SJSA1 (cell line): ENCODE measurements at regions not wholly inside any gene's neighbourhood (a gene's known extent, or its start where the extent isn't known, plus 50 kb on each side); places are given as distances from the start of the nearest gene placed in this dataset.
"Not testable (repeated sequence)": the region's sequence is repeated elsewhere in the genome, so short reads cannot be mapped to it uniquely, and the experiment has no call there.

Experiments used
- DNase-seq, 2 experiments: peaks; one replicate each; pipeline ENCODE4 v3.0.0-alpha.2; 2015 to 2020; ENCODE audit warnings: low spot score in 2 of 2, low read depth in 1 of 2
- H3K27ac ChIP-seq: fragments of 250-450 bp; sonication (Bioruptor Pico); 2 replicates; pipeline ENCODE4 v1.5.1; 2020; ENCODE audit warnings: mild to moderate bottlenecking, moderate library complexity
- H3K27me3 ChIP-seq: fragments of 250-450 bp; sonication (Bioruptor Pico); replicated peaks from 2 replicates; pipeline ENCODE4 v1.5.1; 2020; ENCODE audit warnings: mild to moderate bottlenecking, moderate library complexity
- H3K36me3 ChIP-seq: fragments of 250-450 bp; sonication (Bioruptor Pico); 2 replicates; pipeline ENCODE4 v1.5.1; 2020; ENCODE audit warnings: mild to moderate bottlenecking
- H3K4me1 ChIP-seq: fragments of 250-450 bp; sonication (Bioruptor Pico); replicated peaks from 2 replicates; pipeline ENCODE4 v1.6.1; 2021; ENCODE audit warnings: mild to moderate bottlenecking
- H3K4me3 ChIP-seq: fragments of 250-450 bp; sonication (Bioruptor Pico); 2 replicates; pipeline ENCODE4 v1.5.1; 2020; ENCODE audit warnings: mild to moderate bottlenecking
- H3K9me3 ChIP-seq: fragments of 250-450 bp; sonication (Bioruptor Pico); replicated peaks from 2 replicates; pipeline ENCODE4 v1.5.1; 2020; ENCODE audit warnings: mild to moderate bottlenecking

DNA sequence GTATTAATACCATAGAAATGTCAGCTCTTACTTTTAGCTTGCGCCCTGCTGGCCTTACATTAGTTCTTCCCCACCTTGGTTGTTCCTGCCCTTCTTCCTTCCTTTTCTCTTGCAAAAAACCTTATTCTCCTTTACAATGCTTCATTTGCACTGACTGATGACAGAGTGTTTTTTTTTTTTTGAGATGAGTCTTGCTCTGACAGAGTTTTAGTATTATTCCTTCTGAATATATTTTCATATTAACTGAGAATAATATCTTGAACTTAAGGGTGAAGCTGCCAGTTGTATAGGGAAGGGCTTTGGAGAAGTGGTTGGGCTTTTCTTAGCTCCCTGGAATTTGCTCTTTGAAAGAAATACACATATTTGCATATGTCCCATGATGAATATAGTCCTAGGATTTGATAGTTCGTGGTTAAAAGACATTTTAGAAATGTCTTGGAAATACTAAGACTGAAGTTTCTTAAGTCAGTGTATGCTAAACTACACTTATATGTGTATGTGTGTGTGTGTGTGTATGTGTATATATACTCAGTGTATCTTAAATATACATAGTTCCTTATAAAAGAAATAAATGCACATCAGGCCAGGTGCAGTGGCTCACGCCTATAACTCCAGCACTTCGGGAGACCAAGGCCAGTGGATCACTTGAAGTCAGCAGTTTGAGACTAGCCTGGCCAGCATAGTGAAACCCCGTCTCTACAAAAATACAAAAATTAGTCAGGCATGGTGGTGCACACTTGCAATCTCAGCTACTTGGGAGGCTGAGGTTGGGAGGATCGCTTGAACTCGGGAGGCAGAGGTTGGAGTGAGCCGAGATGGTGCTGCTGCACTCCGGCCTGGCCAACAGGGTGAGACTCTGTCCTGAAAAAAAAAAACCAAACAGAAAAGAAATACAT, 216.1 kb upstream of the MYLIP start:
- no peaks in the 10 kb centered on the region for H3K9me3 ChIP-seq
- H3K27me3 ChIP-seq: no peaks in the 10 kb centered on the region
- no peak for DNase-seq
- no peak overlapping the region for H3K4me3 ChIP-seq
- no peaks in the 10 kb centered on the region for H3K4me1 ChIP-seq
- no peaks in the 10 kb centered on the region for H3K36me3 ChIP-seq
- H3K27ac ChIP-seq: no peak overlapping the region

GRCh38 chr6:15911753-15912504, 217.0 kb upstream of the MYLIP start:
- no peaks in the 10 kb centered on the region for H3K4me1 ChIP-seq
- H3K27ac ChIP-seq: no peak overlapping the region
- no peaks in the 10 kb centered on the region for H3K27me3 ChIP-seq
- H3K4me3 ChIP-seq: no peak overlapping the region
- no peaks in the 10 kb centered on the region for H3K36me3 ChIP-seq
- no peak for DNase-seq
- no peaks in the 10 kb centered on the region for H3K9me3 ChIP-seq

- no peak for DNase-seq
- Histone ChIP-seq H3K4me3 (no peak overlapping the region), H3K36me3 (no peaks in the 10 kb centered on the region), H3K4me1 (no peaks in the 10 kb centered on the region), H3K27ac (no peak overlapping the region), H3K9me3 (no peaks in the 10 kb centered on the region), H3K27me3 (no peaks in the 10 kb centered on the region)
Measured at GRCh38 chr6:15909290-15910070, 219.4 kb upstream of the MYLIP start.

- Histone ChIP-seq H3K36me3 (no peaks in the 10 kb centered on the region), H3K4me3 (no peak overlapping the region)
Measured at GRCh38 chr6:15908871-15909270, 220.0 kb upstream of the MYLIP start.

GRCh38 chr6:15907914-15908518, 220.9 kb upstream of the MYLIP start:
- Histone ChIP-seq H3K36me3 (no peaks in the 10 kb centered on the region), H3K27me3 (no peaks in the 10 kb centered on the region), H3K9me3 (no peaks in the 10 kb centered on the region), H3K4me3 (no peak overlapping the region), H3K27ac (no peak overlapping the region), H3K4me1 (no peaks in the 10 kb centered on the region)
- no peak for DNase-seq

More at GRCh38 chr6:15908871-15909270, 220.0 kb upstream of the MYLIP start:
- Histone ChIP-seq H3K27ac (no peak overlapping the region), H3K9me3 (no peaks in the 10 kb centered on the region), H3K4me1 (no peaks in the 10 kb centered on the region), H3K27me3 (no peaks in the 10 kb centered on the region)
- DNase-seq: no peak

DNA sequence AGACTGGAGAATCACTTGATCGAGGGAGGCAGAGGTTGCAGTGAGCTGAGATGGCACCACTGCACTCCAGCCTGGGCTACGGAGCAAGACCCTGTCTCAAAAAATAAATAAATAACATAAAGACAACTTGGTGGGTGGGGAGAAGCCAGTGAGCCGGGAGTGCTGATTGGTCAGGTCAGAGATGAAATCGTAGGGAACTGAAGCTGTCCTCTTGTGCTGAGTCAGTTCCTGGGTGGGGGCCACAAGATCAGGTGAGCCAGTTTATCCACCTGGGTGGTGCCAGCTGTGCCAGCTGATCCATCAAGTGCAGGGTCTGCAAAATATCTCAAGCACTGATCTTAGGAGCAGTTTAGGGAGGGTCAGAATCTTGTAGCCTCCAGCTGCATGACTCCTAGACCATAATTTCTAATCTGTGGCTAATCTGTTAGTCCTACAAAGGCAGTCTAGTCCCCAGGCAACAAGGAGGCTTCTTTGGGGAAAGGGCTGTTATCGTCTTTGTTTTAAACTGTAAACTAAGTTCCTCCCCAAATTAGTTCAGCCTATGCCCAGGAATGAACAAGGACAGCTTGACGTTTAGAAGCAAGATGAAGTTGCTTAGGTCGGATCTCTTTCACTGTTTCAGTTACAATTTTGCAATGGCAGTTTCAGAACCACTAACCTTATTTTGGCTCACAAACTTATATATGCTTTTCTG, 221.5 kb upstream of the MYLIP start:
- H3K27me3 ChIP-seq: not testable (repeated sequence)

GRCh38 chr6:15906420-15907016, 222.4 kb upstream of the MYLIP start:
- Histone ChIP-seq H3K4me1 (no peaks in the 10 kb centered on the region), H3K27ac (no peak overlapping the region), H3K9me3 (no peaks in the 10 kb centered on the region), H3K4me3 (no peak overlapping the region), H3K27me3 (no peaks in the 10 kb centered on the region), H3K36me3 (no peaks in the 10 kb centered on the region)
- DNase-seq: no peak

More for the DNA sequence above, 221.5 kb upstream of the MYLIP start:
- DNase-seq, H3K4me1 ChIP-seq, H3K4me3 ChIP-seq, H3K36me3 ChIP-seq, H3K27ac ChIP-seq, H3K9me3 ChIP-seq: not testable (repeated sequence)

DNA sequence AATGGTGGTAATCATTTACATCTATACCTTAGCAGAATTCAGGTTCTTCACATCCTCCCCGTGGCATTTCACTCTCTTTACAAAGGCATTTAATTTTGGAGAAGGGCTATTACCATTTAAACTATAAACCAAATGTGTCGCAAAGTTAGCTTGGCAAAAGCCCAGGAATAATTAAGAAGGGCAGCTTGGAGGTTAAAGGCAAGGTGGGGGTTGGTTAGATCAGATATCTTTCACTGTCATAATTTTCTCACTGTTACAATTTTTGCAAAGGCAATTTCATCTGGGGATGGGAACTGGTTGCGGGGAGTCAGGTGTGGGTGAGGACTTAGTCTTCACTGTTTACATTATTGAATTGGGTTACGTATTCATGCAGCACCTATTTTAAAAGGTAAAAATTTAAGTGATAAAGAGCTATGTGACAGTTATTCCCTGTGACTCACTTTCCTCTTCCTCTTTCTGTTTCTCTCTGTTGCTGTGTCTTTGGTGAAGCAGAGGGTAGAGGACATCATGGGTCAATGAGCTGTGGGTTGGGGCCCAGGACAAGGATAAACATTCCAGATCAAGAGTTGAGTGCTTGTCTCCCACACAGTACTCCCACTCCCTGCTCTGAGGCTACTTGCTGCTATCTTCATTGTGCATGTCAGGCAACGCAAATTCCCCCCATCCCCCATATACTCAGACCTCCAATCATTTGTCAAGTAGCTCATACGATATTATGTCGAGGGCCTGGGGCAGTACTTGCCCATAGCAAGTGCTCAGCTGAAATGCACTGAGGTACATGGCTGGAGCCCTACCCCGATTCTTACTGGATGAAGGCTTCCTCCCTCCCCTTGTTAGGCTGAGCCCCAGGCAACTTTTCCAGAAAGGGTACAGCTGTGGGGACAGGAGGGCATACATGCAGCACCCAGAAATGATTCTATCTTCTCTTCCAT, 223.1 kb upstream of the MYLIP start:
- H3K4me1 ChIP-seq: no peaks in the 10 kb centered on the region
- no peak for DNase-seq

GRCh38 chr6:15904651-15905376, 224.1 kb upstream of the MYLIP start:
- Histone ChIP-seq H3K27ac (no peak overlapping the region), H3K4me1 (no peaks in the 10 kb centered on the region), H3K27me3 (no peaks in the 10 kb centered on the region), H3K9me3 (no peaks in the 10 kb centered on the region), H3K4me3 (no peak overlapping the region), H3K36me3 (no peaks in the 10 kb centered on the region)
- DNase-seq: no peak

More for the DNA sequence above, 223.1 kb upstream of the MYLIP start:
- H3K9me3 ChIP-seq: no peaks in the 10 kb centered on the region
- H3K36me3 ChIP-seq: no peaks in the 10 kb centered on the region
- H3K4me3 ChIP-seq: no peak overlapping the region
- H3K27ac ChIP-seq: no peak overlapping the region
- no peaks in the 10 kb centered on the region for H3K27me3 ChIP-seq

GRCh38 chr6:15901141-15902115, 227.5 kb upstream of the MYLIP start:
- Histone ChIP-seq H3K36me3 (no peaks in the 10 kb centered on the region), H3K4me1 (no peaks in the 10 kb centered on the region), H3K27me3 (no peaks in the 10 kb centered on the region), H3K9me3 (no peaks in the 10 kb centered on the region), H3K4me3 (no peak overlapping the region), H3K27ac (no peak overlapping the region)
- no peak for DNase-seq

DNA sequence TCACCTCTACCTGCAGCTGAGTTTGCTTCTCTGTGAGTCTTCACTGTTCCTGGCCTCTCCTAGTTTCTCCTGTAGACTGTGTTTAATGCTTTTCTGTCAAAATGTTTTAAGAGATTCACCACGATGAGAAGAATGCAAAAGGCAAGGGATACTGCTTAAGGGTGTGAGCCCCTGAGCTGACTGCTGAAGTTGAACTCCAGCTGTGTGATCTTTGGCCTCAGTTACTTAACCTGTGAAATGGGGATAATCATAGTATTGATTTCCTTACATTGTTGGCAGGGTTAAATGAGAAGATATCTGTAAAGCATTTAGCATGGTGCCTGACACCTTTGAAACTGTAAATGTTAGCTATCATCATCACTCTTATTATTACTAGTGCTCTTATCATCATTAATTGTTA, 230.2 kb upstream of the MYLIP start:
- Histone ChIP-seq H3K4me3 (no peak overlapping the region), H3K4me1 (no peaks in the 10 kb centered on the region), H3K27ac (no peak overlapping the region), H3K9me3 (no peaks in the 10 kb centered on the region), H3K27me3 (no peaks in the 10 kb centered on the region), H3K36me3 (no peaks in the 10 kb centered on the region)
- DNase-seq: no peak
